HG03520 (cell line): ENCODE measurements at regions not wholly inside any gene's neighbourhood (a gene's known extent, or its start where the extent isn't known, plus 50 kb on each side); places are given as distances from the start of the nearest gene placed in this dataset.

ENCODE experiments used
- ATAC-seq: cut with Tn5 transposase; IDR thresholded peaks from one replicate; pipeline ENCODE4 v1.9.1; 2021; ENCODE audit warnings: mild to moderate bottlenecking, moderate library complexity; ENCODE audit not compliant: unreplicated experiment

DNA sequence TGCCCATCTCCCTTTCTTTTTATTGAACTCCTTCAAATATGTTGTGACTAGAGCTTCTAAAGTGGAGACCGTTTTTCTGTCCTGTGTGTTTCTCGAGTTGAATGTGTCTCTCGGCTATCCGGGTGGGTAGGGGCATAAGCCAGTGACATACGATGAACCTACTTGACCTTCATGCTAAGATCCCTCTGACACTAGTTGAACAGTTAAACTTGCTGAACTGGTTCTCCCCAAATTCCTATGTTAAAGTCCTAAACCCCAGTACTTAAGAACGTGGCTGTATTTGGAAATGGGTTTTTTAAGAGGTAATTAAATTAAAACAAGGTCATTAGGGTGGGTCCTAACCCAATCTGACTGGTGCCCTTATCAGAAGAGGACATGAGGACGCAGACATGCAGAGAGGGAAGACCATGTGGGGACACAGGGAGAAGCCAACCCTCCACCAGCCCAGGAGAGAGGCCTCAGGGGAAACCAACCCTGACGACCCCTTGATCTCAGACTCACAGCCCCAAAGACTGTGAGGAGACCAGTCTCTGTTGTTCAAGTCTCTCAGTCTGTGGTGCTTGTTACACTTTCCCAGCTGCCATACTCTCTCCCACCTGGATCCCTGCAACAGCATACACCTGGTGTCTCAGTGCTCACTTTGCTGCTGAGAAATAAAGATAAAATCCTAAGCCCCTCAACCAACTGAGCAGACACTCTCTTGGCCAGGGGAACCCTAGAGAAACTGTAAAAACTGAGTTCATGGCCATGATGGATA lies 208.4 kb downstream of the MYLK4 start:
- no peak for ATAC-seq

DNA sequence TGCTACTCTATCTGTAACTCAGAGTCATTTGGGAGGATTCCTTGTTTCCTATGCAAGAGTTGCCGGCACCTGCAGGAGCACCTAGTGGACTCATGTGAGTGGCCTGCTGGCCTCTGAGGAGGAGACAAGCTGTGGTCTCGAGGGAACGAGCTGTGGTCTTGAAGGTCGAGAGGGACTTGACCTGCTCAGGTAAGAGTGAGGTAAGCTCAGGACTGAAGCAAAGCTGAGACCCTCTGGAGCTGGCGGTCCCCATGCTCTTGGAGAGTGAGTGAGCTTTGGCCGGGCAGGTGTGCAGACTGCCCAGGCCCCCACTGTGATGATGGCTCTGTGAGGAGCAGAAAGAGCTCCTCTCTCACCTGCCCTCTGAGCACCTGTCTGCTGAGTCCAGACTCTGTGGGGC lies 214.3 kb downstream of the MYLK4 start:
- no peak for ATAC-seq

DNA sequence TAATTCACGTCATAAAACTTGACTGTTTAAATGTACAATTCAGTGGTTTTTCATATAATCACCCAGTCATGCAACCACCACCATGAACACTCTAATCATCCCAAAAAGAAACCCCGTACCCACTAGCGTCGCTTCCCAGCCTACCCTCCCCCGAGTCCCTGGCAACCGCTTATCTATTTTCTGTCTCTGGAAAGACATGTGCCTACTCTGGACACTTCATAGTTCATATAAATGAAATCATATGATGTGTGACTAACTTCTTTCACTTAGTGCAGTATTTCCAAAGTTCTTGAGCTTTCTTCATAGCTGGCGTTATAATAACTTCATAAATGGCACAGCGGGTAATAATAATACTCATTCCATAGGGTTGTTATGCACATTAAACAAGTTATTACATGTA lies 215.2 kb downstream of the MYLK4 start:
- ATAC-seq, result no peak

DNA sequence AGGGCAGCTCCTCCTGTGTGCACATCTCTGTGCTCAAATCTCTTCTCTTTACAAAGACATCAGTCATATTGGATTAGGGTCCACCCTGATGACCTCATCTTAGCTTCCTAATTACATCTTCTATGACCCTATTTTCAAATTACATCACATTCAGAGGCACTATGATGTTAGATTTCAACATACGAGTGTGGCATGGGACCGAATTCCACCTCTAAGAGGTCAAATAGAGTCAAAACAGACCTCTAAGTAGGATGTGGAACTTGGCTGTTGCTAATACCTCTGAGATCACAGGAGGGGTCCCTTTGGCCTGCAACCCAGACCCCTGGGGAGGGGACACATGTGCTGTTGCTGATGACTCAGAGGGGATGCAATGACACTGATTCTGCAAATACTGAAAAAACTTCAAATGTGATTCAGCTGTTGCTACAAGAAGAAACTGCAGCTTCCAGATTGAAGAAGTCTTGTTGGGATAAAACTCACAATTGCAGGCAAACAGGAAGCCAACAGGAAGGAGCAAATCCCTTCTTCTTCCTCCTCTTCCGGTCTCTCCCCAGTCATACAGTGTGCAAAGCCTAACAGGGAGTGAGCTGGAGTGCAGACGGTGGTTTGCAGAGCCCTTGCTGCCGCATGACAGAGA lies 216.2 kb downstream of the MYLK4 start:
- no peak for ATAC-seq

DNA sequence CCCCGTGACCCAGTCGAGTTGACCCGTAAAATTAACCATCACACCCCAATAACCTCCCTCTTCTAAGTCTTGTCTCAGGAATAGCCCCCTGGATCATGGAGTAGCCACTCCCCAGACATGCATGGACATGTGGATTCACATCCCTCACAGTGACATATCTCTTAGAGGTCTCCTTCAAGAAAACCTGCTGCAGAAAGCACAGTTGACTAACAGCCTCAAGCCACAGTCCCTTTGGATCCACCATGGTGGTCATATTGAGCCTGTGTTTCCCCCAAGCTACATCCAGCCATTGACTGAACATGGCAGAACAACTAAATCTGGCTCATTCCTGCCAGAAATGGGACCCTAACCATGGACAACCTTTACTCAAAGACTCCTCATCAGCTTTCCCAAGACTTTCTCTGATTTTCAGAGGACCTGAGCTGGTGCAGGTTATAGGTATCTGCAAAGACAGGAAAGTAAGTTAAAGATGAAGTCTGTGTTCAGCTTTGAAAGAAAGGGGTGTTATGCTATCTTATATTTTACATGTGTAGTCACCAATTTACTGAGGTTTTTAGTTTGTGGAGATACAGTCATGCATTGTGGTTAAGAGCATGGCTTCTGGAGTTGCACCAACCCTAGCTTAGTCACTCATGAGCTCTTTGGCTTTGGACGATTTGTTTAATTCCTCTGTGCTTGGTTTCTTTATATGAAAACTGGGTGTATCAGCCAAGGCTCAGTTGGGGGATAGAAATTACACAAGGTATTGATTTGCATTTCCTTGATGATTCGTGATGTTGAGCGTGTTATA lies 219.1 kb downstream of the MYLK4 start:
- ATAC-seq, result no peak

DNA sequence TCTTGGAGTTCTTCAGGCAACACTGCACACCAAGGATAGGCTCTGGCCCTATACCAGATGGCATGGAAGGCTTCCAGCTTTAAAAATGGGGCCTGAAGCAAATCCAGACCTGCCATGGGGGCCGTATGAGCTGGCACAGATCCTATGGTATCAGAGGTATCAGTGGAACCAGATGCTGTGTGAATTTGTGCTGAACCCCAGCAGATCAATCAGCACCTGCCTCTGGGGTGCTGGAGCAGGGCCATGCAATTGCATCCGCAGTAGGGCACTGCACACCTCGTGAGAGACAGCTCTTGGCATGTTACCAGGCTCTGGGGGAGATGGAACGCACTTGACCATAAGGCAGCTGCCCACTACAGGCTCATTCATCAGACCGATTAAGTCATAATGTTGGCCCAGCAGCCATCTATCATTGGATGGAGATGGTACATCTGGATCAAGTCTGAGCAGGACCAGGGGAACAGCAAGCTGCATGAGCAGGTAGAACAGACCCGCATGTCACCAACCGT lies 221.5 kb downstream of the MYLK4 start:
- no peak for ATAC-seq

DNA sequence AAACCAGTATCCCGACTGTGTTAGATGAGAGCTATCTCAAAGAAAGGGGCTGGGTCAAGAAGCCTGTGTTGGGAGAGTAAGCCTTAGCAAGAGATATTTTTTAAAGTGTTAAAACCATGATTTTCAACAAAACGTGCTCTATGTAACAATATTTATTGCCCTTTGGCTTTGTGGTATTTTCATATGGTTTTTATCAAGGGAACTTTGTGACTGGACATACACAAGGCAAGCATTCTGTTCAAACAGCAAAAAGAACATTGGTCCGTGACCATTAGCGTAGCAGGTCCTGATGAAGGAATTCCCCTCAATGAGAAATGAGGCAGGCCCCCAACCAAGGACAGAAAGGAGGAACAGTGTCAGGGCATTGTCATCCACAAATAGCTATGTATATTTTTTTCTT lies 222.6 kb downstream of the MYLK4 start:
- ATAC-seq, result no peak

DNA sequence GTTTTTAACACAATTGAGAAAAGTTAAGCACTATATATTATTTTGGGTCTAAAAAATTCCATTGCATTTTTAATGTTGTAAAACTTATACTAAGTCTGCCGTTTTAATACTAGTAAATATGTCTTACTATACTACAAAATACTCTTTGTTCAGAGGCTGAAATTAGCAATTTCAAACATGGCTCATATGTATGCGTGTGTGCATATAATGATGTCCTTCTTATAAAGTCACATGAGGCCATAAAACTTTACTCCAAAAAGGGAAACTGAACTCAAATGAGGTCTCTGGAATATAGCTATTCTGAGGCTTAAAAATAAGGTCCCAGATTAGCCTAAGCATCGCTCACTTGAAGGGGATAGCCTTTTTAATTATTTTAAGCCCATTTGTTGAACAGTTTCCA lies 224.0 kb downstream of the MYLK4 start:
- no peak for ATAC-seq

DNA sequence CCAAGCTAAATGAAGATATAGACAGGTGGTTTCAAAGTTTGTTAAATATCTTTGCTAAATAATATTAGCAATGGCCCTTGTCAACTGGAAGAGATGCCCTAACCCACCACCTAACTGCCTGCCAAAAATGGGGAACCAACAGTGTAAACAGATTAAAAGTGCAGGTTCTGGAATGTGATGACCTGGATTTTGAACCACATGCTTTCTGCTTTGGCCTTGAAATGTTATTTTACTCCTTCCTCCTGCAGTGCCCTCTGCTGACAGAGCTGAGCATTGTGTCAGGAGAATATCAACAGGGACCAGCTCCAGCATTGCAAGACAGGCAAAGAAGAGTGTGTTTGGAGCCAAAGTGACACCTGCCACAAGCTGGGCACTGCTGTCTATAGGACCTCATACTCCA lies 226.6 kb downstream of the MYLK4 start:
- ATAC-seq, result no peak

DNA sequence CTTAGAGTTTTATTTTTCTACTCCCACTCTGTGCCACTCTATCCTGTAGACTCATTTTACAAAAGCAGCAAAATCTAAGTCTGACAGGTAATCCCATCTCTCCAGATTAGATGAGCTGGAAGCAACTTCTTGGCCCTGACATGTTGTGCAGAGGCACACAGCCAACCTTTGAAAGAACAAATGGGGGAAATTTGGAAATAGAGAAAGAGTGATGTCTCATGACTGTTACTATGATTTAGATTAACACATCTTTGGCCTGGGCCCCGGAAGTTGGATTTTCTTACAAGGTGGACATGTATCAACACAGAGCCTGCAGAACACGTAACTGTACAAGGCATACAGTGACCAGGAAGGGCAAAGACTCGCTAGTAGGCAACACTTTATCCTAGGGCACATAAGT lies 227.7 kb downstream of the MYLK4 start:
- no peak for ATAC-seq

DNA sequence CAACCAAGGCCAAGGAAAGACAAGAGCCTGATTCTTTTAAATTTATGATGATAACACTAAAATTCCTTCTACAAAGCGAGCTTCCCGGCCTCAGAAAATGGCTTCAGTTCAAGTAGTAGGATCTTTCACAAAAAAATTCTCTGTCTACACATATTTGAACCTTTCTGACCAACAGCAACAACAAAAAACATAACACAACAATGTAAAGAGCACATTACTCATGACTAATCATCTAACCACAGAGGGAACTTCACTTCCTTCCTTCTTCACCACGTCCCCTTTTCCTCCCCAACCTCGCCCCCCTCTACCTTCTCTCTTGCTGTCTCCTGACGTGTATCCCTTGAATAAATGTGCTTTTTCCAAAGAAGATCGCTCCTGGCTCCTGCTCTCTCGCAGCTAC lies 228.2 kb downstream of the MYLK4 start:
- no peak for ATAC-seq

DNA sequence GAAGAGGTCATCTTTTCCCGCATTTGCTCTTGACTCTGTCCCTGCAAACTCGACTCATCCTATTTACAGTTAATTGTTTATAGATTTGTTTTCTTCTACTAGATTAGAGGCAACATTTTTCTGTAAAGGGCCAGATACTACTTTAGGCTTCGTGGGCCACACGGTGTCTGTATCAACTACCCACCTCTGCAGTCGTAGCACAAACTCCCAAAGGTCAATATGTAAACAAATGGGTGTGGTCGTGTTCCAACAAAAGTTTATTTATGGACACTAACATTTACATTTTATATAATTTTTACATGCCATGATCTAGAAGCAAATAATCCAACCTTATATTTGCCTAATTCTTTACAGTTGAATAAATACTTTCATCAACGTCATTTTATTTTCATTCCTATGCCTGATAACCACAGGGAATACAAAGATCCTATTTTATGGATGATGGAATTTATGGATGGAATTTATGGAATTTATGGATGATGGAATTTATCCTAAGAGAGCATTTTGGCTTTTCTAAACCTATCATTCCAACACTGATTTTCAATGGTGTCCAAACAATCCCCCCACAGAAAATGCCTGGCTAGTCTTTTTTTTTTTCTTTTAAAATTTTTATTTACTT lies 232.8 kb downstream of the MYLK4 start:
- ATAC-seq, result no peak

DNA sequence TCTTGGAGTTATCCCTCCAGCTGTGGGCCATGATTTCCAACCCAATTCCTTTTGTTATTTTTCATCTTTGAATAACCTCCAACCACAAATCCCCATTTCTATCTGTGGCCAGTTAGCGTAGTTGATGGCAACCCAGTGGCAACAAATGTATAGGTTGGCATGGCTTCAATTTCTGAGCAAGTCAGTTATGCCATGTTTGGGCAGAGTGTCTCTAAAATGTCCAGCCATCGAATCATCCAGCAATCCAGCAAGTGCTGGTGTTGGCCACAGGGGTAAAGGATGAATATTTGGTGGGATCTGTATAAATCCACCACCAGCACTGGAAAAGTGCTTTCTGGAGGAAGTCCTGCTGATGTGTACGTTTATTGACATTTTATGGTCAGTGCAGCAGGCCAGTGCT lies 233.3 kb downstream of the MYLK4 start:
- ATAC-seq, result no peak

DNA sequence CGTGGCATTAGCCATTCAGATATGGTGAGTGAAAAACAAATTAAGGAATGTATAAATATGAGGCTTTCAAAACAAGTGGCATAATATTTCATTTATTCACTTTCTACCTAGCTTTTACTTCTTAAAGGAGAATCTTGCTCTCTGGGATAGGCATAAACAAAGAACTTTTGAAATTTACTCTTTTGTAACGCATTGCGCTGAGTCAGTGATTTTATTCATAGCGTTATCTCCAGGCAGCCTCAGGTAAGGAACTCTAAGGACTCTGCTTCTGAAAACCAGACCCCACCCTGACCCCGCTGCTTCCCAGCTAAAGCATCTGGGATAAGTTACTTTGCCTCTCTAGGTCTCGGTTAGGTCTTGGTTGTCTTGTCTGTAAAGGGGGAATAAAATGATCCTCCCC lies 234.7 kb downstream of the MYLK4 start:
- no peak for ATAC-seq

DNA sequence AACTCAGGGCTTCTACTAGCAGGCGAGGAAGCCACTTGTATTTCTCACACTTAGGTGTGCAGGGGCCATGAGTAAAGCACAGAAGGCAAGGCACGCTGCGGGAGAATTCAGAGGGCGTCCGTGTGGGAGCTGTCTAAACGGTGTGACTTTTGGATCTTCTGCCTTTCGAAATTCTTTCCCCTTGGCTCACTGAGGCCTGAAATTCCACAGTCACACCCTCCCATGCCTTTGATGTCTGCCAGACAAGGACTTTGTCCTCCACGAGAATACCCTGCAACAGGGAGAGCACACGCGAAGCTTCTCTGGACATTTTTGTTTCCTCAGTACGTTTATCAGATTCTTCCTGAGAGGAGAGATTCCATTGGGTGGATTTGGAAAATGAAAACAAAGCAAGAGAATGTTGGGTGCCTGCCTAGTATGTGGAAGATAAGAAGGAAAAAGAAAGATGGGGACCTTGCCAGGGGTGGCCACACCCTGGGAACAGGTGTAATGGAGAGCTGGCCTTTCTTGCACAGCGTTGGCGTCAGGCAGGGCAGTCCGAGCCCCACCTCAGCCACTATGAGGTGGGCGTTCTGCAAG lies 235.7 kb downstream of the MYLK4 start:
- ATAC-seq, result no peak

DNA sequence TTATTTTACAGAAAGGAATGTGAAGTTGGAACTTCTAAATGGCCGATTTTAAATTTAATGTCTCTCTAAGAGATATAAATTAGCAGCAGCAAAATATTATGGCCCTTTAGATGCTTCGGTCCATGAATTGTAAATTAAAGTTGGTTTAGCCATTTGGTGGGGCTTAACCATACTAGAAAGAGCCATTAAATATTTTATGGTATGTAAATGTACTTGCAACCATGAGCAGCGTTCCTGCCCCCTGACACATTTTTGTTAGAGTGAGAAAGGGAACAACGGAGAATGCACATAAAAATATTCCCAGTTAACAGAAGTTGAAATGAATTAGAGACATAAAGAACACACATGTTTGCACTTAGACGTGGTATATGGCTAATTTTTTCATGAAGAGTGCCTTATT lies 237.9 kb downstream of the MYLK4 start:
- no peak for ATAC-seq

DNA sequence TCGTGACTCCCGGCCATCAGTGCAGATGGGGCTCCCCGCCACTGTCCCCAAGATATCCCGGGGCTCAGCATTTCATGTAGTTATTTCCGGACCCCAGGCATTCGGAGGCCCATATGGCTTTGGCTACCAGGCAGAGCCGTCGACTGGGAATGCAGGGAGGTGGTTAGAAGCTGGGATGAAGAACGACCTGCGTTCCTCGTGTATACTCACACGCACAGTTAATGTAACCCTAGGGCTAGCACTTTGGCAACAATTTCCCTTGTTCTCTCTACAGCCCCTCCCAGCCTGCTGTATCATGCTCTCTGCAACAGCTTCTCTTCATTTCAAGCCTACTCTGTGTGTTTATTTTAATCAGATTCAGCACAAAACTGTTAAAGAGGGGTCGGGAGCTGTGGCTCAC lies 240.4 kb downstream of the MYLK4 start:
- no peak for ATAC-seq

DNA sequence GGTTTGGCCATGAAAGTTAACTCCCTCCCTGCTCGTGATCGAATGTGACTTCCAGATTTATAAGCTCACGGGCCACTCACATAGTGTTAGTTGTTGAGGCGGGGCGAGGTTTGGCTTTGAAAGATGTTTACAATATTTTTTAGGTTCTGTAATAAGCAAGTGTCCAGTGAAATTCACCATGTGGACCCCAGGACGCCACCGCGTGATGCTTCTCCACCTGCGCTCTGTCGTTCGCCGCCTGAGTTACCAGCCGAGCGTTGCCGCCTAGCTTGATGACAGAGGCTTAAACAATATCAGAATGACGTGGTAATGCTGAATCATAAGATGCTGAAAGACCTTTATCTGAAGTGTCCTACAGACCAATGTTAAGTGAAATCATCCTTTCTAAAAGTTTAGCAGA lies 241.0 kb downstream of the MYLK4 start:
- ATAC-seq, result no peak

DNA sequence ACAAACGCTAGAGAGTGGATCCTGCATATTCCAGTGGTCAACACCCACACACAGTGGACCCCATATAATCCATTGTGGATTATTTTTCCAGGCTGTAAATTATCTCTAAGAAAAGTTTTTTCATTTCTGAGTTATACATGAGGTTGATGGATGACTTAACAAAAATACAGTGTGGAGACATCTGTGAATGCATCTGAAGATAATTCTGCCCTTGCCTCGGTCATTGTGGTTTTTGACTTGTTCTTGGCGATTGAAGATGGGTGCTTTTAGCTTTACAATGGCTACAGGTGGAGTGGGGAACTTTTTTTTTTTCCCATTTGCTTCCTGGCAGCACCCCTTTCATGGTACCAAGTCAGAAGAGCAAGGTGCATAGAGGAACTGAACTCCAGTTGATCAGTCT lies 242.7 kb downstream of the MYLK4 start:
- no peak for ATAC-seq

DNA sequence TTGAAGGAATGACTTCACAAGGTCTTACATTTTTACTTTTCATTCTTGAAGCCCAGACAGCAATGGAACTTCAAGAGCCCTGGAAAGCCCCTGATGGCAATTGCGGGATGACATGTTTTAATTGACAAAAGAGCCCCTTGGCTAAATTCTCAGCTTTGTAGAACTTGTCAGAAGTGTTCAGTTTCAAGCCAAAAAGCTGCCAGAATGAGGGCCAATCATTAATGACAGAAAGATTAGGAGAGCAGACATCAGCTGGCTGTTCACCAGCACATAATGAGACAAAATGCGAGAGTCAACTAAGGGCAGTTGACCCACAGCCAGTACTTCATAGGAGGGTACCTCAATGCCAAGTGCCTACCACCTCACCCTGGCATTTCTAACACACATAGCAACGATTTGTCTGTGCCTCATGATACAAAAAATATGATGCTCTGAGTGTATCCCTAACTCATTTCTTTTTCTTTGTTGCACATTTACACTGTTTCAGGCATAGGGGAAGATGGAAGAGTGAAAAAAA lies 243.1 kb downstream of the MYLK4 start:
- ATAC-seq, result no peak

DNA sequence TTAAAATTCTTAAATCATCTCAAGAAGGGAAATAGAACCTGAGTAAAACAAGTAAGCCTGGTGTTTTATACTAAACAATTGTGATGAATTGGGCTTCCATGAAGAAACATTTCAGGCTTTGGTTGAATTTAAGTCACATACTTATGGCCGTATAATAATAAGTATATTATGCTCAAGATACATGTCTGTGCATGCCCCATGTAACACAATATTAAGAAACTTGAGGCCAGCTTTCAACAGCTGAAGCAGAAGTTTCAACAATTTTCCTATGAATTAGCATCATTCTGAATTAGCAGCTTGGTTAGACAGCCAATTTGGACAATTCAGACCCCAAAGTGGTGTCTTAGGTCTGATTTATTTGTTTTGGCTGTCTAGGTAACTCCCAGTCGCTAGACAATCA lies 243.7 kb downstream of the MYLK4 start:
- no peak for ATAC-seq
